ENCODE measurements at regions not wholly inside any gene's neighbourhood (a gene's known extent, or its start where the extent isn't known, plus 50 kb on each side); places are given as distances from the start of the nearest gene placed in this dataset.

- DNase-seq, result no peak
Measured at GRCh38 chr2:226011716-226012450, 612.4 kb downstream of the NYAP2 start.

DNA sequence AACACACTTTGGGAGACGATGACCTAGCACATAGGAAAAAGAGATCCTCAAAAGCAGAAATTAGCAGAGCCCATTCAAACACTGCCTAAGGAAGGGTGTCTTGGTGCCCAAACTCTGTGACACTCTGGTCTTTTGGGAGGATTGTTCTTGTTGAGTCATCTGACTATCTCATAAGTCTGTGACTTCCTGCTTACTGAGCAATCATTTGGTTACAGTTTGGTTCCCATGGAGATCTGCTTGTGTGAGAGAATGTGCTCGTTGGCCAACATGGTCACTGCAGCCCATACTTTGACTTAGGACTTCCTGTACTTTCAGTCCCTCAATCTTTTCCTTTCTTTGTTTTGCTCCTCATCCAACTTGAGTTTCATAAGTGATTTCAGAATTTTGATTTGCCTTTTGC lies 602.9 kb downstream of the NYAP2 start:
- DNase-seq, result no peak

DNA sequence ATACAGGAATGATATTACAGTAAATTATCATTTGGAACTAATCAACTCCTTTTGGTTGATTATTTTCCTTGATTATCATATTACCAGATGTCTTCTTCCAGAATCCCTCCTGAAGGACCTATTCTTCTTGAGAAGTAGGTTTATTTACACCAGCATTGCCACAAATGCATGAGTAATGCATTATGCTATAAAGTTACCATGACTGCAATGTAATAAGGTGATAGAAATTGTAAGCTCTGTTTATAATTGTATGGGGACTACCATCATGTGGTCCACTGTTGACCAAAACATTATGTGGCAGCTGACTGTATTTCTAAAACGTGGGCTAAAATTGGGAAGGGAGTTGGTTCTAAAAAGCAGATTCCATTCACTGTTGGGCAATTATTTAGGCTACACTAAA lies 602.2 kb downstream of the NYAP2 start:
- DNase-seq, result no peak

GRCh38 chr2:225999692-226000091 lies 600.2 kb downstream of the NYAP2 start:
- no peak for DNase-seq

DNA sequence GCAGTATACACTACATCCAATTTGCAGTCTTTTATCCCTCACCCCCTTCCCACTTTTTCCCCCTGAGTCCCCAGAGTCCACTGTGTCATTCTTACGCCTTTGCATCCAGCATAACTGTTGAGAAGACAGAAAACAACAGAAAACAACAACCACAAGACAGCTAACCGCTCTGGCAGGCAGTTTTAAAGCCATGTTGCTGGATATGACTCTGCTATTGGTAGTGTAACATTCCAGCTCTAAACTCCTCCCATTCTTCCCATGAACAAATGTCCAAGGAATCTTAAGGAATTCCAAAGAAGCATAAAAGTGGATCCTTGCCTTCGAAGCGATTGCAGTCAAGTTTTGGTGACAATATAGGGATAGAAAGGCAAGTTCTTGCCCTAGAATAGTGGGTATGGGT lies 599.1 kb downstream of the NYAP2 start:
- DNase-seq, result no peak

DNA sequence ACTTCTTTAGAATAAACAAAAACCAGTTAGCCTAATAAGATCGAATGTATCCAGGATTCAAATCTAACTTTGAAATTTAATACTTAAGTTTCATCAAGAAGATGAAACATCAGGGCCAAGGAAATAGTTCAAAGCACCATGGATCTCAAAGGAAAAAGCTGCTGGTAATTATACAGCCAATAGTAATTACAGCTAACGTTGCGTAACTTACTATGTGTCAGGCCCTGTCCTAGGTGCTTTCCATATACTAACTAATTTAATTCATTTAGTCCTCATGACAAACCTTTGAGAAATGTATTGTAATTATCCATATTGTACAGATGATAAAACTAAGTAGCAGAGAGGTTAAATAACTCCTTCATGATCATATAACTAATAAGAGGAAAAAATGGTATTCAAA lies 598.6 kb downstream of the NYAP2 start:
- no peak for DNase-seq

DNA sequence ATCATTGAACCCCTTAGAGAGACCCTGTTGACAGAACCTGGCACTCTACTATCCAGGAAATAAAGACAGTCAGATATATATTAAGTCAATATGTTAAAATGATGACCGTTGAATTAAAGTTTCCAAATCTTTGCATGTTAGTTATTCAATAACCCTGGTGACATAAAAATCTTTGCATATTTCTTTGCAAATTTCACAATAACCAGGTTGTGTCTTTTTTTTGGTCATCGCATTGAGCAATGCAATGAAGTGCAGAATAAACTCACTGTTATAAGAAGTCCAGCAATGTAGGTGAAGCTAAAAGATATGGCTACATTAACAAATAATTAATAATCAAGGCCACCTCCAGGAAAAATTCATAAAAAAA lies 596.9 kb downstream of the NYAP2 start:
- DNase-seq, result no peak

DNA sequence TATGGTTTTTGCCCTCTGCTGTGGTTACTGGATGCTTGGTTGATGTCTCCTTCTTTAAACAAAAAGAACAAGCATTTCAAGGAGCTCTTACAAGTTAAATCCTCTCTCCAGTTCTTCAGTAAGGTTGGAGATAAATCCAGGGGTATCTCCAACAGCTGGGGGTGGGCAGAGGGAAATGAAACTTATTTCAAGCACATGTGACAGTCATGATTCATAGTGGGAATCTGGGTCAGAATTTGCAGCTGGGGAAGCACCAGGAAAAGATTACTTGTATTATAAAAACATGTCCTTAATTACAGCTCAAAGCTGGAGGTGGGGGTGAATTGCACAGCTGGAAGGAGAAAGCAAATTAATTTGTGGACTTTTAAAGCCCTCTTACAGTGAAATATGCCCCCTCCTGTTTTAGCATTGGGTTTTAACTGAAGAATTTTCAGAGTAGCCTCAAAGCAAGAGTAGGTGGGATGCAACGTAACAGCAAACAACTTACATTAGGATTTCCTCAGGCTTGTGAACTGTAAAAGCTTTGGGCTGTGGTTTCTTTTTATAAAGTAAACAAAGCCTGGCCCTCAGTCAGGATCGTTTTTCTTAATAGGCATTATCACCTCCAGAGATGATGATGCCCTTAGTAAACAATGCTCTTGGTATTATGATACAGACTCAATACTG lies 596.4 kb downstream of the NYAP2 start:
- DNase-seq, result no peak

DNA sequence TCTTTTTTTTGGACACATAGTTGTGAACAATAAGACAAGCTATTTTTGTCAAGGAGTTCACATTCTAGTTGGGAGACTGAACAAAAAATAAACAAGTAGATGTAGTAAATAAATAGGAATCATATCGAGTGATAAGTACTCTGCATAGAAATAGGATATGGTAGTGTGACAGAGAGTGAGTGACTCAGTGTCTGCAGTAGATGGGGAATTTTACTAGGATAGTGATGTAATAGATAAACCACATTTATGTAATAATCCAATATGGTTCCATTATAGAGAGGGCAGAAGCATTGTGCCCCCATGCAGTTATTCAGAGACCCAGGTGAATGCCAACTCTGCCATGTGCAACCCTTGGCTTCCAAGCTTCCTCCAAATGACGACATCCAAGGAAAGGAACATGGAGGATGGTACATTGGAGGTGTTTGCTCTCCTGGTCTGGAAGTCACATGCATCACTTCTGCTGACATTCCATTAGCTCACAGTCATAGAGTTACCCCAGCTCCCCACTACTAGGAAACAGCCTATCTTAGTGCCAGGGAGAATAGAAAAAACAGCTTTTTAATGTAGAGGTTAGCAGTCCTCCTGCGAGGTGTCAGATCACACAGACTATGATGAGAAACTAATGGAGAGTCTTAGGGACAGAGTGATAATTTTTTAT lies 595.4 kb downstream of the NYAP2 start:
- DNase-seq, result no peak

DNA sequence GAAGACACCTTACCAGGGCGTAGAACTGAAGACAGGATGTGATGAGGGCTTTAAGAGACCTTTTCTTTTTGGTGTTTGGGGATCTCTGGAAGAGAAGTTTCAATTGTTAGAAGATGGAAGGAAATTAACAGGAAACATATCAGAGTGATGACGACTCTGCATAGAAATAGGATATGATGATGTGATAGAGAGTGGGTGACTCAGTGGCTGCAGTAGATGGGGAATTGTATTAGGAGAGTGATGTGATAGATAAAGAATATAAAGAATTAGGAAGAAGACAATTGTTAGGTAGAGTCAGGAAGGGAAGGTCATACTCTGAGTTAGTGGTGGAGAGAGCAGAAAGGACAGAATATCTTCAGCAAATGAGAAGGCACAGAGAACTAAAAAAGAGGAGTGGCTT lies 593.9 kb downstream of the NYAP2 start:
- DNase-seq, result no peak

- no peak for DNase-seq
Measured at GRCh38 chr2:225989809-225990208, 590.3 kb downstream of the NYAP2 start.

GRCh38 chr2:225980372-225980771 lies 580.9 kb downstream of the NYAP2 start:
- no peak for DNase-seq

DNA sequence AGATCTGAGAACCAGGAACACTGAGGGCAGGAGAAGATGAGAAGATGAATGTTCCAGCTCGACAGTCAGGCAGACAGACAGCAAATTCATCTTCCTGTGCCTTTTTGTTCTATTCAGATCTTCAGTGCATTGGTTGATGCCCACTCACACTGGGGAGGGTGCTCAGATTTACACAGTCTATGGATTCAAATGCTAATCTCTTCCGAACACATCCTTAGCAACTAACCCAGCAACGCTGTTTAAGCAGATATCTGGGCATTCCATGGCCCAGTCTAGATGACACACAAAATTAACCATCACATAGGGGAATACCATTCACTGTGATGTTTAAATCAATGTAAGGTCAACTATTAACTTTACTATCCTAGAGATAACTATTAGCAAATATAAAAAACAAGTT lies 571.9 kb downstream of the NYAP2 start:
- no peak for DNase-seq

- DNase-seq, result no peak
Measured at GRCh38 chr2:225948903-225949302, 549.4 kb downstream of the NYAP2 start.

DNA sequence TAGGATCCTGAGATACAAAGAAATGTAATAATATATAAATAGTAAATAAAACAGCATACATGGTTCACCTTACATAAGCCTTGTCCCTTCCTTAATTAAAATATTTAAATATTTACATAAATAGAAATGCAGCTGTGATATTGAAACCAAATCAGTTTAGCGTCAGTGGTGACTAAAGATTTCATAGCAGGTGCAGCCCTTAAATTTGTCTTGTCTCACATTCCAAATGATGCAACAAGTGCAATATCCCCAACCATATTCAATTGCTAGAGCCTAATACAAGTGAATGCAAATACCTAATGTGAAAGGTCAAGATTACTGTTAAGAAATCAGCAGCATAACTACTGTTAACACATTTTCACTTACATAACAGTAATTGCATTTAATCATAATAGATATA lies 539.5 kb downstream of the NYAP2 start:
- DNase-seq, result no peak

DNA sequence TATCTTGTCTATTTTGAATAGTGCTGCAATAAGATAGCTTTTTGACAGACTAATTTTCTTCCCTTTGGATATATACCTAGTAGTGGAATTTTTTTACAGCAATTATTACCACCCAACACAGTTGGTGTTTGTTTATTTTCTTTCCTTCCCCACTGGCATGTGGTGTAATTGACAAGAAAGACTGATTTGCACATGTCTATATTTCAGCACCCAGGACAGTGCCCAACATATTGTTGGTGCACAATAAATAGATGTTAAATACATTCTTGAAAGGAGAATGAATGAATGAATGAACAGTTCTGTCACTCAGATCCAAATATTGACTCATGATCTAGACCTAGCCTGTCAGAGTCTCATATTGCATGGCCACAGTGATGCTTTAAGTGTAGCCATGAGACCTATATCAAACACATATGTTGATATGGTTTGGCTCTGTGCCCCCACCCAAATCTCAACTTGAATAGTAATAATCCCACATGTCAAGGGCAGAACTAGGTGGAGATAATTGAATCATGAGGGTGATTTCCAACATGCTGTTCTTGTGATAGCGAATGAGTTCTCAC lies 538.2 kb downstream of the NYAP2 start:
- DNase-seq, result no peak

DNA sequence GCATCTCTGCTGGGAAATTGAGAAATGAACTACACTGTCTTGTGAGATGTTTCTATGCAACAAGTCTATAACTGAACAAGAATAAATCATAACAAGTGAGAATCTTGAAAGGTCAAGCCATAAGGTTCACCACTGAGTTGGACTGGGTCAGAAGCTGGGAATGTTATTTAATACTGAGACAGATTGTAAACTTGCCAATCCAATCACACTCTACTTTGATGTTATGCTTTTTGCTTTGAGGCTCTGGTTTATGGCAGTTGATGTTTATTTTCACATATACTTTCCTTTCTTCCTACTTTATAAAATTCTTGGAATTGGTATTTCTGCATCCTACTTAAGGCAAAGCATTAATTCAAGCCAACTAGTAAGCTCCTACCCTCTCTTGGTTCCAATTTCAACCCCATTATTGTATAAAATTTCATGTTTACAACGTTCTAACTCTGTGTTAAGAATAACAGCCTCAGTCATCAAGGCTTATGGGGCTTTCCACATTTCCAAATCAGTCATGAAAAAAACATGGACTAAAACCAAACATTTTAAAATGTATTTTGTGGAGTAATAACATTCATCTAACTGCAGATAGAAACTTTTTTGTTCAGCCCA lies 533.4 kb downstream of the NYAP2 start:
- no peak for DNase-seq

DNA sequence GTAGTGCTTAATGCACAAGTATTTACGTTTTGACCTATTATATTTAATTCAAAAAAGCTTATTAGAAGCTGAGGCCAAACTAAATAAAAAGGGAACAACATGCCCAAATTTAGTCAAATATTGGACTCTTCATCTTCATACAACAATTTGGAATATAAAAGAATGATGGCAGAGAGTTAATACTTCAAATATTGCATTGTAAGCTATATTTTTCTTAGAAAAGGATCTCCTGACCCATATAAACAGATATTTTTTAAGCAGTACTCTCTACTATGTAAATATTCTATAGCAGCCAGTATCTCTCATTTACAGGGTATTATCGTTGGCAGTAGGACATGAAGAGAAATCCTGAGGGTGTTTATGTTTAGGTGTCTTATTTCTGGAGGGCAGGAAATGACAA lies 531.2 kb downstream of the NYAP2 start:
- DNase-seq, result no peak

DNA sequence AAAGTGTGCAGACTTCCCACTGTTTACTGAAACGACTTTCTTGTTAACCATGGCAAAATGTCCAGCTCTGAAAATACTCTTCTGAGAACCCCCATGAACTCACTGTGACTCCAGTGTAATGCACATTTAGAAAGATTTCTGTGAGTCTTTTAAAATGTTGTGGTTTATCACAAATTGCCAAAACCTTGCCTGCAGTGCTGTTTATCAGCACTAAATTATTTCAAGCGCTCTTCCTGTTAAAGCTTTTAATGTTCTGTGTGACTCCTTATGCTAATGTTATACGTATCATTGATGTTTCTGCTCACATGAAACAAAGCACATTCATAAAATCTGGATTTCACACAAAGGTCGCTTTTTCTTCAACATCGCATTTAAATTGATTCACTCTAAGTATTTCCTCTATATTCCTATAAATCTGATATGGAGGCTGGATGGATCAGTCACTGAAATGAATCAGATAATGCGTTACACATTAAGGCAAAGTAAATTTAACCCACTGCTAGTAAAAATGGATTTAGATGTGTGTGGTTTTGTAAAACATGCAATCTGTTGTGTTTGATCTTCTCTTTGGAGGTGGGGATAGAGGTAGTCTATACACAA lies 521.2 kb downstream of the NYAP2 start:
- no peak for DNase-seq

DNA sequence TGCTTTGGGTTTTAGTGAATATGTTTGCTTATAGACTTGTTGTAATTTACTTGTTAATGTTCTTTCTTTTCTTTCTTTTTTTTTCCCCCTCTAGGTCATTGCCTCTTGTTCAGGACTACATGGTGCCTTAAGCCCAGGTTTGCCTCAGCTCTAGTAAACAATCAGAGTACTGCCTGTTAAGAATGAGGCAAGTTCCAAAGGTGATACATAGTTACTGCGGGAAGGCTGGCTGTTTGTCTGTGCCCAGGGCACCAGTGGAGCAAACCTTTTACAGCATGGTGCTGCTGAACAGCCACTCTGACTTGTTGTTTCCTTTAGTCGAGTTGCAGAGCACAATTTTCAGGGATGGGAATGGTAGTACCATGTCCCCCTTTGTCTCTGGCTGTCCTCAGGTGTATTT lies 517.2 kb downstream of the NYAP2 start:
- DNase-seq, result no peak

GRCh38 chr2:225911019-225911418 lies 511.5 kb downstream of the NYAP2 start:
- DNase-seq, result no peak

DNA sequence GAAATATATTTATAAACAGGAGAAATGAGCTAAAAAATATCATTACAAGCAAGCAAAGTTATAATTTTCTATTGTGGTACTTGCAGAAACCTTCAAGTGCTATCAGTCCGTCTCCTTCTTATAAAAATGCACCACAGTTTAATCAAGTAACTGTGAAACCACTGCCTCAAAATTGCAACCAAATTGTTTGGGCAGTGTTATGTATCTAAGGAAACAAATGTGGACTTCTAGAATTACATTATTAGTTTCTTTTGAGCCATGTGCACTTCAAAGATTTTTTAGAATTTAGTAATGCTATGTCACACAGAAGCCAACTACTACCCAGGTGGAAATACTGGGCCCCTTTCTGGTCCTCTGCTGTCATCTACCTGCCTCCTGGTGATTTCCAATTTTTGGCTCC lies 495.6 kb downstream of the NYAP2 start:
- DNase-seq, result no peak
